Activated CD4-positive, alpha-beta T cell treated with anti-CD3 and anti-CD28 coated beads for 24 hours (primary cell): ENCODE measurements at regions not wholly inside any gene's neighbourhood (a gene's known extent, or its start where the extent isn't known, plus 50 kb on each side); places are given as distances from the start of the nearest gene placed in this dataset.
"Not testable (repeated sequence)": the region's sequence is repeated elsewhere in the genome, so short reads cannot be mapped to it uniquely, and the experiment has no call there.

ENCODE experiments used
- DNase-seq, 2 donors: peaks; one replicate each; pipeline ENCODE4 v3.0.0-alpha.2; 2020; ENCODE audit warnings: low read depth in 2 of 2

DNA sequence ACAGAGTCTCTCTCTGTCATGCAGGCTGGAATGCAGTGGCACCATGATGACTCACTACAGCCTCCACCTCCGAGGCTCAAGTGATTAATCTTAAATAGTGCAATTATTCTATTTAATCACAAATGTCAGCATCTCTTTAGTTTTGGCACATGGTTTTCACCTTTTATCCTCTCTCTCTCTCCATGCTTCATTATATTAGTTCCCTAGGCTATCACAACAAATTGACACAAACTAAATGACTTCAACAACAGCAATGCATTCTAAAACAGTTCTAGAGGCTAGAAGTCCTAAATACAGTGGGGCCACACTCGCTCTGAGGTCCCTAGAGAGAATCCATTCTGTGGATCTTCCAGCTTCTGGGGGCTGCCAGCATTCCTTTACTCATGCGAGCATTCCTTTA, 178.2 kb upstream of the ZNG1F start:
- not testable (repeated sequence) for DNase-seq

DNA sequence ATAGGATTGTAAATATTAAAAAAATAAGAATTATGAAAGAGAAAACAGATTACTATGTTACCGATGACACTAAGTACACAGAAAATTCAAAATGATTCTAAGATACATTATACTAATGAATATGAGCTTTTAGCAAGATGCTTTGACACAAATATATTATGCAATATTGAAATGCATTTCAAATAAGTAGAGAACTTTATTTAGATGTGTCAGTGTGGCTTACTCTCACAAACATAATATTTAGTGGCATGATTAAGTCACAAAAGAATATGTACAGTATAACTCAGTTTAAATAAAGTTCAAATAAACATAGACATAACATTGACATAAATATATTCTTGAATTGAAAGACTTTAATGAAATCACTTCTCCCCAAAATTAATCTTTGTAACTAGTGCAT, 172.7 kb upstream of the ZNG1F start:
- not testable (repeated sequence) for DNase-seq

DNA sequence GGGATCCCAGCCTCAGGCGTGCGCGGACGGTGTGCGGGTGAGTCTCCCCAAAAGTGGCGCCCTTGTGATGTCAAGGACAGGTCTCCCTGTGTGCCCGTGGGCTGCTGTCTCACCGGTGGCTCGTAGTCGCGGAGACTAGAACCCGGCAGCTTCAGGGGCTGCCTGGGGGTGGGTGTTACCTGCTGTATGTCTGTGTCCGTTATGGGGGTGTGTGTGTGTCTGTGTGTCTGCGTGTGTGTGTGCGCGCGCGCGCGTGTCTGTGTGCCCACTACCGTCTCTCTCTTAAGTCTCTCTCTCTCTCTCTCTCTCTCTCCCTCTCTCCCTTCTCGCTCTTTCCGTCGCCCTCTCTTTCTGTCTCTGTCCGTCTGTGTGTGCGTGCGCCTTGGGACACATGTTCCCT, 170.0 kb upstream of the ZNG1F start:
- not testable (repeated sequence) for DNase-seq

DNA sequence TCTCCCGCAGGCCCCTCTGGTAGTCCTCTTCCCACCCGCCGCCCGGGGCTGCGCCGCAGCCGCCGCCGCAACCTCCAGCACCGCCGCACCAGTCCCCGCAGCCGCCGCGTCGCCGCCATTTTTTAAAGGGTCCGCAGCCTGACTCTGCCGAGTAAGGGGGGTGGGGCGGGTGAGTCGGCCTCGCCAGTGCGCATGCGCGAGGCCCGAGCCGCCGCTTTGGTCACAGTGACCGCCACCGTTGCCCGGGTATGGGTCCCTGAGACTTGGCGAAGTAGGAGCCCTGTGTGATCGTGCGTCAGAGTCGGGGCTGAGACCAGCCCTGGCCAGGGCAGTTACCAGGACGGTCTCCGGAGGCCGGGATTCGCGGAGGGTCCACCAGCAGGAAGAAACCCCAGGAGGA, 169.6 kb upstream of the ZNG1F start:
- peak; percentile 73 to 78 for DNase-seq

DNA sequence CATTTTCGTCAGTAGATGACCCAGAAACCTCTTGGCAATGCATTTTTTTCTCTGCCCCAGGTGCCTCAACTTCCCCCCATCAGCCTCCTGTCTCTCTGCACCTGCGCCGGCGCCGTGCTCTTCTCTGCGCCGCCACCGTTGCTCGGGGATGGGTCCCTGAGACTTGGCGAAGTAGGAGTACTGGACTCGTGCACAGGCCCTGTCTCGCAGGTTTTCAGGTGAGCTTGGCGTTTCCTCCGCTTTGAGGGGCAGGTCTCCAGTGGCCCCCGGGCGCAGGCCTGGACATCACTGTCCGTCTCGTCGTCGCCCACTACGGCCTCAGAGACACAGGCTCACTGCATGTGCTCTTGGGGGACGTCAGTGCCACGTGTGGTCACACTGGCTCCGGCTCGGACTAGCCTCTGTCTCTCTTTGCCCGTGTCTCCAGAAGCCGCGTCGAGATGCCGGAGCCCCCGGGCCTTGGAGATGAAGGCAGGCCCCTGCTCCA, 168.8 kb upstream of the ZNG1F start:
- DNase-seq, result not testable (repeated sequence)

DNA sequence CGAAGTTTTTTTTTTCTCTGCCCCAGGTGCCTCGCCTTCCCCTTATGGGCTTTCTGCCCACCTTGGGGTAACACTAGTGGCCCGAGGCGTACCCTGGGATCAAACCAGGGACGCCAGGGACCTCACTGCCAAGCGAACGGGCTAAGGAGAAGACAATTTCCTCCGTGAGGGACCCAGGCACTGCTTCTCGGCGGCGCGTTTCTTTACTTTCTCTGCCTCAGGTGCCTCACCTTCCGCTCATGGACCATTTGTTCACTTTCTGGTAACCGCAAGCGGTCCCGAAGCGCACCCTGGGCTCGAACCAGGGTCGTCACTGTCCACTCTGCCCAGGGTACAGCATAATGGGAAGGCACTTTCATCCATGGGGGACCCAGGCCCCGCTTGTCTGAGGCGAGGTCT, 168.2 kb upstream of the ZNG1F start:
- not testable (repeated sequence) for DNase-seq

DNA sequence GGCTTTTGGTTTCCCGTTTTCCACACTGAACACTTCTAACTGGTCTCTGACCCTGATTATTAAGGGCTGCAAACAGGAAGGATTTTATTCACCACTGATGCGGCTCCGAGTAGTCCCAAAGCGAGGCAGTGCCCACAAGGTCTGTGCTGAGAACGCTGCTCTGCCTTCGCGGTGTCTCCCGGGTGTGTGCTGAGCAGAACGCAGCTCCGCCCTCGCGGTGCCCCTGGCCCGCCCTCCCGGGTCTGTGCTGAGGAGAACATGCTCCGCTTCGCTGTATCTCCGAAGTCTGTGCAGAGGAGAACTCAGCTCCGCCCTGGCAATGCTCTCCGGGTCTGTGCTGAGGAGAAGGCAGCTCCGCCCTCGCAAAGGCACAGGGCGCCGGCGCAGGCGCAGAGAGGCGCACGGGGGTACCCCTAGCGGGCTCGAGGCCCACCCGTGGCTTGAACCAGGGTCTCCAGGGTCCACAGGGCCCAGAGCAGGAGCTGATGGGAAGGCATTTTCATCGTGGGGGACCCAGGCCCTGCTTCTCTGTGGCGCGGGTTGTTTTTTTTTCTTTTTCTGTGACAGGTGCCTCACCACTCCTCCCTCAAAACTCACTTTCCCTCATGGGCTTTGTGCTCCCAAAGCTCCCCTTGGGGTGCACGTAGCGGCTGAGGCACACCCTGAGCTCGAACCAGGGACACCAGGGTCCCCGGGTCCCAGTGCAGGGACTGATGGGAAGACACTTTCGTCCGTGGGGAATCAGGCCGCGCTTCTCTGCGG, 167.7 kb upstream of the ZNG1F start:
- DNase-seq, result peak; percentile 74 to 75

DNA sequence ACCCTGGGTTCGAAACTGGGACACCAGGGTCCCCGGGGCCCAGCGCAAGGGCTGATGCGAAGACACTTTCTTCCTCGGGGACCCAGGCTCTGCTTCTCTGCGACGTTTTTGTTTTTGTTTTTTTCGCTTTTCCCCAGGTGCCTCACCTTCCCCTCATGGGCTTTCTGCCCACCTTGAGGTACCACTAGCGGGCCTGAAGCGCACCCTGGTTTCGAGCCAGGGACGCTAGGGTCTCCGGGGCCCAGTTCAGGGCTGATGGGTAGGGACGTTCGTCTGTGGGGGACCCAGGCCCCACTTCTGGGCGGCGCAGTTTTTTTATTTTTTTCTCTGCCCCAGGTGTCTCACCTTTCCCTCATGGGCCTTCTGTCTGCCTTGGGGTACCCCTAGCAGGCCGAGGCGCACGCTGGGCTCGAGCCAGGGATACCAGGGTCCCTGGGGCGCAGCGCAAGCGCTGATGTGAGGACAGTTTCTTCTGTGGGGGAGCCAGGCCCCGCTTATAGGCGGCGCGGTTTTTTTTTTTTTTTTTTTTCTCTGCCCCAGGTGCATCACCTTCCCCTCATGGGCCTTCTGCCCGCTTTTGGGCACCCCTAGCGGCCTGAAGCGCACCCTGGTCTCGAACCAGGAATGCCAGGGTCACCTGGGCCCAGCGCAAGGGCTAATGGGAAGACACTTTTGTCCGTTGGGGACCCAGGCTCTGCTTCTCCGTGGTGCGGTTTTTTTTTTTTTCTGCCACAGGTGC, 166.8 kb upstream of the ZNG1F start:
- not testable (repeated sequence) for DNase-seq

DNA sequence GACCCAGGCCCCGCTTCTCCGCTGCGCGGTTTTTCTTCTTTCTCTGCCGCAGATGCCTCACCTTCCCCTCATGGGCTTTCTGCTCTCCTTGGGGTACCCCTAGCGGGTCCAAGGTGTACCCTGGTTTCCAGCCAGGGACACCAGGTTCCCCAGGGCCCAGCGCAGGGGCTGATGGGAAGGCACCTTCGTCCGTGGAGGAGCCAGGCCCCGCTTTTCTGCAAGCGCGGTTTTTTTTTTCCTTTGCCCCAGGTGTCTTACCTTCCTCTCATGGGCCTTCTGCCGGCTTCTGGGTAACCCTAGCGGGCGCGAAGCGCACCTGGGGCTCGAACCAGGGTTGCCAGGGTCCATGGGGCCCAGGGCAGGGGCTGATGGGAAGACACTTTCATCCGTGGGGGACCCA, 165.9 kb upstream of the ZNG1F start:
- DNase-seq, result not testable (repeated sequence)

DNA sequence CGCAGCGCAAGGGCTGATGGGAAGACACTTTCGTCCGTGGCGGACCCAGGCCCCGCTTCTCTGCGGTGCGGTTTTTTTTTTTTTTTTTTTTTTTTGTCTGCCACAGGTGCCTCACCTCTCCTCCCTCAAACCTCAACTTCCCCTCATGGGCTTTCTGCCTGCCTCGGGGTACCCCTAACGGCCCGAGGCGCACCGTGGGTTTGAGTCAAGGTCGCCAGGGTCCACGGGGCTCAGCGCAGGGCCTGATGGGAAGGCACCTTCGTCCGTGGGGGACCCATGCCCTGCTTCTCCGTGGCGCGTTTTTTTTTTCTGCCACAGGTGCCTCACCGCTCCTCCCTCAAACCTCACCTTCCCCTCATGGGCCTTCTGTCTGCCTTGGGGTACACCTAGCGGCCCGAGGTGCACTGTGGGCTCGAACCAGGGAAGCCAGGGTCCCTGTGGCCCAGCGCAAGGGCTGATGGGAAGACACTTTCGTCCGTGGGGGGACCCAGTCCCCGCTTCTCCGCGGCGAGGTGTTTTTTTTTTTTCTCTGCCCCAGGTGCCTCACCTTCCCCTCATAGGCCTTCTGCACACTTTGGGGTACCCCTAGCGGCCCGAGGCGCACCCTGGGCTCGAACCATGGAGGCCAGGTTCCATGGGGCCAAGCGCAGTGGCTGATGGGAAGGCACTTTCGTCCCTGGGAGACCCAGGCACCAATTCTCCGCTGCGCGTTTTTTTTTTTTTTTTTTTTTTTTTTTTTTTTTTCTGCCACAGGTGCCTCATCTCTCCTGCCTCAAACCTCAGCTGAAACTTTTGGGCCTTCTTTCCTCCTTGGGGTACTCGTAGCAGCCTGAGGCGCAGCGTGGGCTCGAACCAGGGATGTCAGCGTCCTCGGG, 165.2 kb upstream of the ZNG1F start:
- not testable (repeated sequence) for DNase-seq

DNA sequence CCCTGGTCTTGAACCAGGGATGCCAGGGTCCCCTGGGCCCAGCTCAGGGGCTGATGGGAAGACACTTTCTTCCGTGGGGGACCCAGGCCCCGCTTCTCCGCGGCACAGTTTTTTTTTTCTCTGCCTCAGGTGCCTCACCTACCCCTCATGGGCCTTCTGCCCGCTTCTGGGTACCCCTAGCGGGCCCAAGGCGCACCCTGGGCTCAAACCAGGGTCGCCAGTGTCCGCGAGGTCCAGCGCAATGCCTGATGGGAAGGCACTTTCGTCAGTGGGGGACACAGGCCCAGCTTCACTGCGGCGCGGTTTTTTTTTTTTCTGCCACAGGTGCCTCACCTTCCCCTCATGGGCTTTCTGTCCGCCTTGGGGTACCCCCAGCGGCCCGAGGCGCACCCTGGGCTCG, 163.9 kb upstream of the ZNG1F start:
- DNase-seq, result not testable (repeated sequence)

DNA sequence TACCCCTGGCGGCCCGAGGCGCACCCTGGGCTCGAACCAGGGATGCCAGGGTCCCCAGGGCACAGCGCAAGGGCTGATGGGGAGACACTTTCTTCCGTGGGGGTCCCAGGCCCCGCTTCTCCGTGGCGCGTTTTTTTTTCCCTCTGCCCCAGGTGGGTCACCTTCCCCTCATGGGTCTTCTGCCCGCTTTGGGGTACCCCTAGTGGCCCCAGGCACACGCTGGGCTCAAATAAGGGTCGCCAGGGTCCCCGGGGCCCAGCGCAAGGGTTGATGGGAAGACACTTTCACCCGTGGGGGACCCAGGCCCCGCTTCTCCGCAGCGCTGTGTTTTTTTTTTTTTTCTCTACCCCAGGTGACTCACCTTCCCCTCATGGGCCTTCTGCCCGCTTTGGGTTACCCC, 163.3 kb upstream of the ZNG1F start:
- DNase-seq, result not testable (repeated sequence)

DNA sequence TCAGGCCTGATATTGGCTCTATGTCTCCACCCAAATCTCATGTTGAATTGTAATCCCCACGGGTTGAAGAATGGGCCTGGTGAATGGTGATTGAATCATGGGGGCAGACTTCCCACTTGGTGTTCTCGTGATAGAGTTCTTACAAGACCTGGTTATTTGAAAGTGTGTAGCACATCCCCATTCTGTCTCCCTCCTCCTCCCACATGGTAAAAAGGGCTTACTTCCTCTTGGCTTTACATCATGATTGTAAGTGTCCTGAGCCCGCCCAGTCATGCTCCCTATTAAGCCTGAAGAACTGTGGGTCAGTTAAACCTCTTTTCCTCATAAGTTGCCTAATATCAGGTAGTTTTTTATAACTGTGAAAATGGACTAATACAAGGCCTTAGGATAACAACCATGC, 158.8 kb upstream of the ZNG1F start:
- DNase-seq, result not testable (repeated sequence)

DNA sequence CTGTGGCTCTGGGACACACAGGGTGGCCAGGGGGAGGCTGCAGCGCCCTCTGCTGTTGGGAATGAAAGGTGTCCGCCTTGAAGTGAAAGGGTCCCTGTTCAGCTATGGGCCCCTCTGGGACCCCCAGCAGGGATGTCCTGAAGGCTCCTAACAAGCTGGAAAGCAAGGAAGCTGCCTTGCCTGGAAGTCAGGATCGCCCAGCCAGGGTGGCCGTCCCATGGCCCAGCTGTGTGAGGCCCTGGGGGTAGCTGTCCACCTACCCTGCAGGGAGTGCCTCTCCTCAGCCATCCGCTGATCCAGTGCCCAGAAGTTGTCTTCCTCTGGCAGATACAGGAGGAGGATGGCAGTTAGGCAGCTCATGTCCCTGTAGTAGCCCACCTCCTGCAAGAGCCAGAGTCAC, 143.4 kb upstream of the ZNG1F start:
- DNase-seq, result not testable (repeated sequence)

DNA sequence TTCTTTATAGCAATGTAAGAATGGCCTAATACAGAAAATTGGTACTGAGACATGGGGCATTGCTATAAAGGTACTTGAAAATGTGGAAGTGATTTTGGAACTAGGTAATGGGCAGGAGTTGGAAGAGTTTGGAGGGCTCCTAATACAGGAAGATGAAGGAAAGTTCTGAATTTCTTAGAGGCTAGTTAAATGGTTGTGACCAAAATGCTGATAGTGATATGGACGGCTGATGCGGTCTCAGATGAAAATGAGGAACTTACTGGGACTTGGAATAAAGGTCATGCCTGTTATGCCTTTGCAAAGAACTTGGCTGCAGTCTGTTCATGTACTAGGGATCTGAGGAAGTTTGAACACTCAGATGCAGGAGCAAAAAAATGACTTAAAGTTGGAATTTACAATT, 132.2 kb upstream of the ZNG1F start:
- DNase-seq, result not testable (repeated sequence)

DNA sequence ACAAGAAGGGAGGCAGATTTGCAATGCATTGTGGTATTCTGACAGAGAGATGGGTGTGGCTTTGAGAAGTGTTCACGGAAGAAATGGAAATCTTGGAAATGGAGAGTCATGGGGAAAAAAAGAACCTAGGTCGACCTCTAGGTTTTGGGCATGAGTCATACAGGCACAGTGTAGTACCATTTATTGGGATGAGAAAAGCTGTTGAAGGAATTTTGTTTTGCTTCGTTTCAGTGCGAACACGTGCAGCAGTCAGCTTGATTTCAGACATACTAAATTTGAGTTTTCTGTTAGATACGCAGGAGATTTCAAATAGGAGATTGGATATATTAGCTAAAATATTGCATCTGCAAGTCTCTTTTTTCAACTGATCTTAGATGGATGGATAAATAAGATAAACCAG, 119.8 kb upstream of the ZNG1F start:
- DNase-seq, result not testable (repeated sequence)

DNA sequence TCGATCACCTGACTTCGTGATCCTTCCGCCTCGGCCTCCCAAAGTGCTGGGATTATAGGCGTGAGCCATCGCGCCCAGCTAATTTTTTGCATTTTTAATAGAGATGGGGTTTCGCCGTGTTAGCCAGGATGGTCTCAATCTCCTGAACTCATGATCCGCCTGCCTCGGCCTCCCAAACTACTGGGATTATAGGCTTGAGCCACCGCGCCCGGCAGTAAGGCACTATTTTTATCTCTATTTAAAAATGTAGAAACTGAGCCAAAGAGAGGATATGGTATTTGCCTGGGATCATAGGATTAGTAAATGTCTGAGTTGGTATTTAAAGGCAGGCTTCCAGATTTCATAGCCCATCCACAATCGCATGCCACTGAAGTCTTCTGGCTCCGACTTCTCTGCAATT, 96.6 kb upstream of the ZNG1F start:
- not testable (repeated sequence) for DNase-seq

DNA sequence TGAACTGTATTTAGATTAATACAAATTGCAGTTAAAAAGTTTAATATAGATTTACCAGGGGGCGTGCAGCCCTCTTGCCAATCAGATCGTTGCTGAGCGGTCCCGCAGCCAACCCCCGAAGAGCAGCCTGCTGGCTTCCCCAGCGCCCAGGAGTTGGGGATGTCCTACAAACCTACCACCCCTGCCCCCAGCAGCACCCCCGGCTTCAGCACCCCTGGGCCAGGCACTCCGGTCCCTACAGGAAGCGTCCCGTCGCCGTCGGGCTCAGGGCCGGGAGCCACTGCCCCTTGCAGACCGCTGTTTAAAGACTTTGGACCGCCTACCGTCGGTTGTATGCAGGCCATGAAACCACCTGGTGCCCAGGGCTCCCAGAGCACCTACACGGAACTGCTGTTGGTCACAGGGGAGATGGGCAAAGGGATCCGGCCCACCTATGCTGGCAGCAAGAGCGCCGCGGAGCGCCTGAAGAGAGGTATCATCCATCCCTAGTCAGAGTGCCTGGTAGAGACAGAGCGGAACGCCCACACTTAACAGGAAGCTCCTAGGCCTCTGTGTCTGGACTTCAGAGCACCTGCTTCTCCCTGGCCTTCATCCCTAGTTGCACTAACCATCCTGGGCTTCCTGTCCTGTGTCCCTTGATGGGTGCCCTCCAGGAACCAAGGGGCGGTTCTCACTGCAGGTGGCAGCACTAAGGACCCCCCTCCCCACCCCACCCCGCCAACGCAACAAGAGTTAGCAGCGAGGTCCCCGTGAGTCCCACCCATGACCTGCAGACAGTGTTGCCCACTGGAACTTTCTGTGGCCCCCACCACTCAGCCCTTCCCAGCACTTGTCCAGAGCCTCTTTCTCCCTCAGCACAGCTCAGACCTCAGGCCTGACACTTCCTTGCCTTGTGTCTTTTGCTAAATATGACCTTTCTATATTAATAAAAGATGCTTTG, 91.5 kb upstream of the ZNG1F start:
- DNase-seq, result not testable (repeated sequence)

DNA sequence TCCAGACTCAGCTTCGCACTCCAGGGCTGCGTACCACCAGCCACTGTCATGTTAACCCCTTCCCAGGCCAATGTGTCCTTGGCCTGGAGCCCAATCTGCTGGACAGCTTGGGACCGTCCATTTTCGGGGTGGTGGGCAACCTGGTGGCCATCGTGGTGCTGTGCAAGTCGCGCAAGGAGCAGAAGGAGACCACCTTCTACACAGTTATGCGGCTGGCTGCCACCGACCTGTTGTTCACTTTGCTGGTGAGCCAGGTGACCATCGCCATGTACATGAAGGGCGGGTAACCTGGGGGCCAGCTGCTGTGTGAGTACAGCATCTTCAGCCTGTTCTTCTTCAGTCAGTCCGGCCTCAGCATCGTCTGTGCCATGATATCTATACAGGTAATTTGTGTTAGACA, 90.3 kb upstream of the ZNG1F start:
- DNase-seq, result not testable (repeated sequence)

DNA sequence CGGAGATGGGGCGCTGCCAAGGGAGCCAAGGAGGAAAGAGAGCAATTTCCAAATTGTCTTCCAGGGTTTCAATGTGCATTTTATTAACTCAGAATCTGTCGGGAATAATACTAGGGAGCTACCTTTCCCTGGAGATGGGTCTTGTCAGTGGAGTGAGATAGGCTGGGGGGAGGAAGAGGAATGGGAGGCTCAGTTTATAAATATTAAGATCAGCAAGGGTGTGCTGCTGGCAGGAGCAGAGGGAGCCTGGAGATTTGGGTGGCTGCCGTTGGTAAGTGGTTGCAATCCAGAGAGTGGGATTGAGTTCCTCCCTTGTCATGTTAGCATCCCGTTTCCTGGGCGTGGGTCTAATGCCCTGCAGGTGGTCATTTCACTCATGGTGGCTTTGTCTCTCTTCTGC, 89.9 kb upstream of the ZNG1F start:
- not testable (repeated sequence) for DNase-seq
